ENCODE measurements at regions not wholly inside any gene's neighbourhood (a gene's known extent, or its start where the extent isn't known, plus 50 kb on each side); places are given as distances from the start of the nearest gene placed in this dataset.

DNA sequence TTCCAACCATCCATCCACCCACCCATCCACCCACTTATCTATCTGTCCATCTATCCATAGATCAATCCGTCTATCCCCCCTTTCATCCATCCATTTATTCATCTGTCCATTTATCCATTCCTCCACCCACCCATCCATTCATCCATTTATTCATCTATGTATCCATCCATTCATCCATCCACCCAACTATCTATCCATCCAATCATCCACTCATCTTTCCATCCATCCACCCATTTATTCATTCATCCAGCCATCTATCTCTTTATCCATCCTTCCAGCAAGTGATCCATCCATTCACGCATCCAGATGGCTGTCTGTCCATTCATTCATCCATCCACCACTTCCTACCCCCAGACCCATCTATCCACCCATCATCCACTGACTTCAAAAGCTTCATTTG is 84.0 kb upstream of the CD99 start:
- no peak for FAIRE-seq

DNA sequence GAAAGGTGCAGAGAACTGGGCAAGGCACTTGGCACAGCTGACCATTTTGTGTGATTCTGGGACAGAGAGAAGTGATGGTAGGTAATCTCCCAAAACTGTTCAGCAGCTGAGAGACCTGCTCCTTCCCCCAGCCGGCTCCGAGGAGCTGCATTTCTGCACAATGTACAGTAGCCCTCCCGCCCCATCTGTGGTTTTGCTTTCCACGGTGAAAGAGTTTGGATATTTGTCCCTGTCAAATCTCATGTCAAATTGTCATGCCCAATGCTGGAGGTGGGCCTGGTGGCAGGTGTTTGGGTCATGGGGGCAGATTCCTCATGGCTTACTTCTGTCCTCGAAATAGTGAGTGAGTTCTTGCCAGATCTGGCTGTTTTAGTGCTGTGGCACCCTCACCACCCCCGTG is 90.5 kb upstream of the CD99 start:
- no peak for FAIRE-seq

DNA sequence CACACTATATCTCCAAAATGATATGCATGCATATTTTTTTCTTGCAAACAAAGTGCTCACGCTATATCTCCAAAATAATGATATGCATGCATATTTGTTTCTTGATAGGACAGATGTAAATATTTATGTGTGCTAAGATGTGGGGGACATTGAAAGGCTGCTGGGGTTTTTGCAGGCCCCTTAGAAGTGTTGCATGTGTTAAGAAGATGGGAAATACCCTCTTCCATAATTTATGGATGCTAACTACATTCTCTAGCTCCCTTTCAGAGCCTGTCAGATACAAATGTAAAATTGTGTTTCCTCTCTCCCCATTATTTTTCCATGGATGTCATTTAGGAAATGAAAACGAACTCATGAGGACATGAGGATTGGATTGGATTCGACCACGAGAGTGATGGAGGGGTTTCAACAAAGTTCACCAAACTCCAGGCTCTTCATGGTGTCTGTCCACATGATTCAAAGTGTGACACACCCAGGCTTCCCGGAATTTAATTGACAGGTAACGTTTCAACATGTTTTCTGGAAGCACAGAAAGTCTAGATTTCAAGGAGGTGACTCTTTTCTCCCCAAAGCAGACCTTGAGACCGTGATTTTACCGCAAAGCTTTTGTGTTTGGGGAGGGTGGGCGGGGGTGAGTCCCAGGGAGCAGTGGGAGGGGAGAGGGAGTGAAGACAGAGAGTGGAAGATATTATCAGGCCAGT is 94.4 kb upstream of the CD99 start:
- no peak for FAIRE-seq

DNA sequence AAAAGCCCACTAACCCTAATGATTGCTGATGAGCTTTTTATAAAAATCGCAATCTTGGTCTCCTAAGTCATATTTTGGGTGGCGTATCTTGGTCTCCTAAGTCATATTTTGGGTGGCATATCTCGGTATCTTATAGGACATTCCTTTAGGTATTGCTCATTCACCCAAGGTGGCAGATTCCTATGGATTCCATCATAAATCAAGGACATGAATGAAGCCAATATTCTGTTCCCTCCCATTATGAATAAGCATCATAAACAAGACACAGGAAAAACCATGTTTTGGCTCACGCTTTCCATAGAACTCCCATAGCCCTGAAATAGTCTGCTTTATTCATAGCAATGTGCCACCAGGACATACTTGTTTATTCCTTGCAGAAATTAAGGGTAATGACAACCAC is 95.0 kb upstream of the CD99 start:
- no peak for FAIRE-seq

DNA sequence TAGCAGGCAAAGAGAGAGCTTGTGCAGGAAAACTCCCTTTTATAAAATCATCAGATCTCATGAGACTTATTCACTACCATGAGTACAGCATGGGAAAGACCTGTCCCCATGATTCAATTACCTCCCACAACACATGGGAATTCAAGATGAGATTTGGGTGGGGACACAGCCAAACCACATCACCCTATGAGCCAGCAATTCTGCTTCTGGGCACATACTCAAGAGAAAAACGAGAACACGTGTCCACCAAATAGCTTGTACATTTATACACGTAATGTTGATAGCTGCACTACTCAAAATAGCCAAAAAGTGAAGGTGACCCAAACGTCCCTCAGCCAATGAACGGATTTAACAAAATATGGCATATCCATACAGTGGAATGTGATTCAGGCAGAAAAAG is 94.5 kb upstream of the DHRSX start:
- no peak for FAIRE-seq

DNA sequence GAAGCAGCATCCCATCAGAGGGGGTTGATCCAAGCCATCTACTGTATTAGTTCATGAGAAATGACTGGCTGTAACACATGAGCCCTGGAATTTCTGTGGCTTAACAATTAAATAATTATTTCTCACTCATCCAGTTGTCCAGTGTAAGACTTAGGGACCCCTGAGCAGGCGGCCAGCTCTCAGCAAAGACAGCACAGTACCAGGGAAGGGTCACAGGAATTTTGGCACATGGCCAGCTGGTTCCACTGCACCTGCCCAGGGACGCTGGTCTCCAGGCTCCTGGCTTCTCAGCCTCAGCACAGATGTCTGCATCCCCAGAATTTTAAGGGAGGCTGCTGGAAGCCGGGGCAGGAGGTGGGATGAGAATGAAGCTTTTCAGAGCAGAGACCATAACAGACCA is 93.7 kb upstream of the DHRSX start:
- no peak for FAIRE-seq

DNA sequence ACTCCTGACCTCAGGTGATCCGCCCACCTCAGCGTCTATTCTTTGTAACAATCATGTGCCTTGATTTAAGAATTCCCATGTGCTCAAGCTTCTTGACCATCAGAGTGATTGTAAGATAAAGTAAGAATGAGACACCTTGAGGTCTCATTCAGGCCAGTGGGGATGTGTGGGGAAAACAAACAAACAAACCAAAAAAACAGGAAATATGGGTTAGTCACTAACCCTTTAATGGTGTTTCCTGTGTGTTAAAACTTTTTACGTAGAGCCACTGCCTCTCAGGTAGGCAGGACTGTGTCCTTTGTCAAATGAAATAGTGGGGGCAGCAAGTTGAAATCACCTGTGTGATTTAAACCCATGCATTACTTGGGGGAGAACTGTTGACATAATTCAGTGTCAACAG is 91.5 kb upstream of the DHRSX start:
- FAIRE-seq = no peak

DNA sequence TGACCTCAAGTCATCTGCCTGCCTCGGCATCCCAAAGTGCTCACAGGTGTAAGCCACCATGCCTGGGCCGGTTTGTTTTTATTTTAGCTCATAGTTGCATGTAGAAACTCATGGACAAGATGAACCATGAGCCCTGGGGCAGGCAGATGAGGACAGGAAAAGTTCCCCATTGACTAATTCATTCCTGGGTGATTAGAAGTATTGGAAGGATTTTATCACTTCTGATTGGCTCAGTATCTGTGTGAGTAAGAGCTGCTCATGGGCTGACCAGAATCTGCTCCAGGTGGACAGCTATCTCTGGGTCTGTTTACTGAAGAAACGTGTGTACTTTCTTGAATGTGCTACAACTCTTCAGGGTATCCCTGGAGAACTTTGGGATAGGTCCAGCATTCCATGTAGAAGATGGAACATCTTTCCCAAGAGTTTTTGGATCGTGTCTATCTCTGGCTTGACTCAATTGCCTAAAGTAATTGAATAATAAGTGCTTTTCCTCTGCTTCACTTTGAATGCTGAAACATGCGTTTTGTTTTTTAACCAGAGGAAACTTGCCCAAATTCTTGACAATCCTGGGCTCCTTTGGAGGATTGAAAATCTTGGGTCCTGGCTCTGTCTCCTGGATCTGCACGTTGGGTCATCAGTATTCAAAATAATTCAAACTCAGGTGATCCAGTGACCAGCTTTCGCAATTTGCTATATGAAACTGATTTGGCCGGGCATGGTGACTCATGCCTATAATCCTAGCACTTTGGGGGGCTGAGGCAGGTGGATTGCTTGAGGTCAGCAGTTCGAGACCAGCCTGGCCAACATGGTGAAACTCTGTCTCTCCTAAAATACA is 88.6 kb upstream of the DHRSX start:
- no peak for FAIRE-seq

DNA sequence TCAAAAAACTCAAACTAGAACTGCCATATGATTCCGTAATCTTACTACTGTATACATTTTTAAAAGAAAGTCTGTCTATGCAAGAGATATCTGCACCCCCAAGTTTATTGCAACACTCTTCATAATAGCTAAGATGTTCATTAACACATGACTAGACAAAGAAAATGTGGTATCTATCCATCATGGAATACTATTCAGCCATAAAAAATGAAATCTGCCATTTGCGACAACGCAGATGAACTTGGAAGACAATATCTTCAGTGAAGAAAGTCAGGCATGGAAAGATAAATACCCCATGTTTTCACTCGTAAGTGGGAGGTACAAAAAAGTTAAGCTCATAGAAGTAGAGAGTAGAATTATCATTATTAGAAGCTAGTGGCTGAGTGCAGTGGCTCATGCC is 87.3 kb upstream of the DHRSX start:
- FAIRE-seq = no peak

DNA sequence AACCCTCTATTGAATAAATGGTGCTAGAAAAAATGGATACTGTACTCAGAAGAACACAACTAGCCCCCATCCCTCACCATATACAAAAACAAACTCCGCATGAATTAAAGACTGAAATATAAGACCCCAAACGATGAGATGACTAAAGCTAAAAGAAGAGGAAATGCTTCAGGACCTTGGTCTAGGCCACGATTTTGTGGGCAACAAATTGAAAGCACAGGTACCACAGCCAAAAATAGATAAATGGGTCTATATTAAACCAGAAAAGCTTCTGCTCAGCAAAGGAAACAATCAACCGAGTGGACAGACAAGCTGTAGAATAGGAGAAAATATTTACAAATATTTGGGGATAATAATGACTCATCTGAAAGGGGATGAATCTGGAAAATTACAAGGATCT is 86.4 kb upstream of the DHRSX start:
- no peak for FAIRE-seq

DNA sequence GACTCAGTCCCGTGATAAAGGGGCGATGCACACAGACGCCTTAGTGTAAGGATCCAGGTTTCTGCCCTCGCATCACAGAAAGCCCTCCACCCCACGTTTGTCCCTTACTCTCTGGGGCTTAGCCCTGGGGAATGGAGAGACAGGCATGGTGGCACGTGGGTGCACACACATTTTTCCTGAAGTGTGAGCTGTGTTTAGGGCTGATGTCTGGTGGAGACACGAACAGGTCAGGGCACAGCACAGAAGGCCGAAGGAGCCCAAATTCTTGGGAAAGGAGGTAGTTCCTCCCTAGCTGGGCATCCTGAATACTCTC is 84.3 kb upstream of the DHRSX start:
- no peak for FAIRE-seq

DNA sequence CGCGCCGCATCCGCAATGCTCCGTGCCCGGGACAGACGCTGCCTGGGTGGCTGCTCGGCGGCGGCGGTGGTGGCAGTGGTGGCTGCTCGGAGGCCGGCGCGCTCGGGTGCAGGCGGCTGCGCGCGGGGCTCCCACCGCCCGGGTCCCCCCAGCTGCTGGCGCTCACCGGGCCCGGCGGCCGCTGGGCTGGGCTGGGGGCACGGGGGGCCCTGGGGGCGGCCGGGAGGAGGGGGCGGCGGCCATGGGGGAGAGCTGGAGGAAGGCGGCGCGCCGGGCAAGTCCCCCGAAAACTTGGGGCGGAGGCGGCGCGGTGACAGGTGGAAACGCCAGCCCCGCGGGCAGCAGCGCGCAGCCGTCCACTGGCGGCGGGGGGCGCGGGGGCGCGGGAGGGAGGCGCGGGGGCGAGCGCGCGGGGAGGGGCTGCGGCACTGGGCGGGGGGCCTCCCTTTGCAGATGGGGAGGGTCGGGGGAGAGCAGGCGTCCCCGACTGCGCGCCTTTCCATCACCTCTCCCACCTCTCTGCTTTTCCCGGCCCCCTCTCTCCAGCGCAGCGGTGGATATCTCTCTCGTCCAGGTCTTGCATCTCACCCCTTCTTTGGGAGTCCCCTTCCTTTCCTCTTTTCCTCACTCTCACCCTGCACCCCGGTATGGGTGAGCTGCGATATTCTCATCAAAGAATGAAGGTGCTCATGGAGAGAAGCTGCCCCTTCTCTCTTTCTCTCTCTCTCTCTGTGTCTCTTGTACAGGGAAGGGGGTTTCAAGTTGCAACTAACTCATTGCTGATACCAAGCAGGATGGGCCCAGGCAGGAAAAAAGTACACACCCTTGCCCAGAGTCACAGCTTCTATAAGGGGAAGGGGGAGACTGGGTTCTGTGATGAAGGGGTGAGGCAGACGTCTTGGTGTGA is 83.7 kb upstream of the DHRSX start:
- FAIRE-seq = no peak

DNA sequence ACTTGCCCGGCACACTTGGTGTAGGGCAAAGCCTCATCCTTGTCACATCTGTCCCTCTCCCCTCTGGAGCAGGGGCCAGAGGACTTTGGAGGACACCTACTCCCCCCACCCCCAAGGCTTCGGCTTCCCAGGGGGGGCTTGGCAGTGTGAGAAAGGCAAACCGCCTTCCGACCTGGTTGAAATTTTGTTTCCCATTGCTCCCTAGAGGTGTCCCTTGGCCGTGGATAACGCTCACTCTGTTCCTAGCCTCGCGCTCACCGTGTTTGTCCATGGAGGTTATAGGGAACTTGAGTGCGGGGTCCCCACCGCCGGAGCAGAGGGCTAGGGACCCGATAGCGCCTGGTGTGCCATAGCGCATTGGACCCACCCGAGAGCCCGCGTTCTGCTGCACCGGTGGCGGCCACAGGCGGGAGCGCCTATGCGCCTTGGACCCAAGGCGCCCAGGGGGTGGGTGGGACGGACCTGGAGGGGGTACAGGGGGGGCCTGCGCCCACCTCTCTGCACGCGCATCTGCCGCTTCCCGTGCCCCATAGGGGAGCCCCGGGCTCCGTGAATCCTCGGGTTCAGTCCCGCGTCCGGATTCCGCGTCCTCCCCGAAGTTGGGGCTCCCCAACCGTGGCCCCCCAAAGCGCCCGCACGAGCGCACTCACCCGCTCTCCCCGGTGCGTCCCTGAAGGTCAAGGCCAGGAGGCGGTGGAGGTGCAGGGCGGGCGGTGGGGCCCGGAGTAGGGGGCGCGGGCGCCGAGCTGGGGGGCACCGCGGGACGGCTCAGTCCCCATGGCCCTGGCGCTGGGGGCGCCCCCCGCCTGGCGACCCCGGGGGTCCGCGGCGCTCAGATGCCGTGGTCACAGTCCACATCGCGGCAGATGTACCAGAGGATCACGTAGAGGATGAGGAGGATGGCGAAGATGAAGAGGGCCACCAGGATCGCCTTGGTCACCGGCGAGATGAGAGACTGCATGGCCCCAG is 82.7 kb upstream of the DHRSX start:
- no peak for FAIRE-seq

DNA sequence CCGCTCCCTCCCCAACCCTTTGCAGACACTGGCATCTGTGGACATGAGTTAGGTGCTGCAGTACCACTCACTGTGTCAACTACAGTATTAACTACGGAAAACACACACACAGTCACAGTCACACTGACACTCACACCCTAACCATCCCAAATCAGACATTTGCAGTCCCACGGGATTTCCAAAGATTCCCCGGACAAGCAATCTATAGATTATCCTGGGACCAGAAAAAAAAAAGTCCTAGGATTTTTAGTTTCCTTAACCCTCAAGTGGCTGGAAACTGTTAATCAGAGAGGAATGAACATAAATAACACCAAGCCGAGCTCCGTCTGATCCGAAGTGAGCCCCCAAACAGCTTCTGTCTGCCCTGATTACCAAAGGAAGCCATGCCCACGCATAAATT is 81.9 kb upstream of the DHRSX start:
- FAIRE-seq = no peak

DNA sequence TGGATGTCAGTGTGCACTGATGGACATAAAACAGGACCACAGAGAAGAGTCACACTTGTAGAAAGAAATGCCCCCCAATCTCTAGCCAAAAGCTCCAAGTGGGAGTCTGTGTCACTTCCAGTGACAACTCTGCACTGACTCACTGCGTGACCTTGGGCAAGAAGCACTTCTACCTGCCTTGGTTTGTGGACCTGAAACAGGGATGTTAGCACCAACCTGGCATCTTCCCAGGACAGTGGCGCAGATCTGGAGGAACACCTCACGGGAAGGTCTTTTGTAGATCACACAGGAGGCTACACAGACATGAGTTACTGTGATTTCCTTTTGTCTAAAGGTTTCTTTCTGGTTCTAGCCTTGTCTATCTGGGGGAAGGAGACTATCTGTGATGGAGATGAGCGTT is 80.5 kb upstream of the DHRSX start:
- no peak for FAIRE-seq

DNA sequence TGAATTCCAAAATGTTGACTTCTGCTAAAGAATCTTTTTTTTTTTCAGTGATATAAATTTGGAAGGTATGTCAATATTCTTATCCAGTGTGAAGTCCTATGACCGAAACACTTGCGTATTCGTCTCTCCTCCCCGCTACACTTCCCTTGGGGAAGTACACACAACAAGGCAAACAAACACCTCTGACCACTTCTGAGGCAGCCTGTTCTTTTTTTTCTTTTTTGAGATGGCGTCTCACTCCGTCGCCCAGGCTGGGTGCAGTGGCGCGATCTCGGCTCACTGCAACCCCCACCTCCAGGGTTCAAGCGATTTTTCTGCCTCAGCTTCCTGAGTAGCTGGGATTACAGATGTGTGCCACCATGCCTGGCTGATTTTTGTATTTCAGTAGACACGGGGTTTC is 78.1 kb upstream of the DHRSX start:
- no peak for FAIRE-seq

DNA sequence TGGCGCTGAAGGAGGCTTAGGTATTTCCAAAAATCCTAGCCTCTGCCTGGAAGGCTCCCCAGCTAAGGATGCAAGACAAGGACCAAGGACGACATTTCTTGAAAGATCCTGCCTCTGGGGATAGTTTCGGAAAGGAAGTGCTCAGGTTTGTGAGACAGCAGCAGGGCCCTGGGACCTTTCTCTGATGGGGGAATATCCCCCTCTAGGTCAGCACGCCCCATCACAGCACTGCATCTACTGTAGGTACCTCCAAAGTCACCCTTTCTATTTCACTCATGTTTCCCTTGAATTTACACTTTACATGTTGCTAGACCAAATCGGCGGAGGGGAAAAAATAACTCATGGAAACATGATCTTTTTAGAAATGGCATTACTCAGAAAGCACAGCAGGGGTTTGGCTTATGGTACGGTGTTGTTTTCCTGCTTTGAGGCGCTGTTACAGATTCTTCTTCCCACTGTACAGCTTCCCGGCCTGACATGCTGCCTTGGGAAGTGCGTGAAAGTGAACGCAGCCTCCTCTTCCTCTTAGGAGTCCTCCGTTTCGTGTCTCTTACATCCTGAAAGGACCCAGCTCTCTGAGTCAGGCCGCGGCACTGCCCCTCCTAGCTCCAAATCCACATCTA is 77.2 kb upstream of the DHRSX start:
- FAIRE-seq = no peak

DNA sequence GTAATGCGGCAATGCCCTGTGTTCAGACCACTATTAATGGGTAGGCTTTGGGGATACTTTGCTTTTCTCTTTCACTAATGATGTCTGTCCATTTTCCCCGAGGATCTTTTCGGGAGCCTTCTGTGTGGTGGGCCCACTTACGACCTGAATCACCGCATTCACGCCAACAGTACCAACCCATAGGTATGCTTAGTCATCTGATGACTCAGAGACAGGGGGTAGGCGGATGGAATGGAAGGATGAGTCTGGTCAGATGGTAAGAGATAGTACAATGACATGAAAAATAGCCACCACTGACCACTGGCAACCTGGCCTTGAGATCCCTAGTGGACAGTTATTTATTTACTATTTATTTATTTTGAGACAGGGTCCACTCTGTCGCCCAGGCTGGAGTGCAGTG is 76.0 kb upstream of the DHRSX start:
- FAIRE-seq = no peak

DNA sequence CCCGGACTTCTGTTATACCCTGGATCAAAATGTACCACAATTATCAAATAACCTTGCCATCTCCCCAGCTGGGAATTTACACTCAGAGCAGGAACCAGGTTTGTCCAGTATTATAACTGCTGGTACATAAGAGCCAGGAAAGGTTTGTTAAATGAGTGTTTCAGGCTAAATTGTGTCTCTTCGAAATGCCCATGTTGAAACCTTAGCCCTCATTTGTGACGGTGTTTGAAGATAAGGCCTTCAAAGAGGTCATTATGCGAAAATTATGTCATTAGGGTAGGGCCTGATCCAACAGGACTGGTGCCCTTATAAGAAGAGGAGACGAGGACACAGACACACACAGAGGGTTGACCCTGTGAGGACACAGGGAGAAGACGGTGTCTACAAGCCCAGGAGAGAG is 73.5 kb upstream of the DHRSX start:
- no peak for FAIRE-seq

DNA sequence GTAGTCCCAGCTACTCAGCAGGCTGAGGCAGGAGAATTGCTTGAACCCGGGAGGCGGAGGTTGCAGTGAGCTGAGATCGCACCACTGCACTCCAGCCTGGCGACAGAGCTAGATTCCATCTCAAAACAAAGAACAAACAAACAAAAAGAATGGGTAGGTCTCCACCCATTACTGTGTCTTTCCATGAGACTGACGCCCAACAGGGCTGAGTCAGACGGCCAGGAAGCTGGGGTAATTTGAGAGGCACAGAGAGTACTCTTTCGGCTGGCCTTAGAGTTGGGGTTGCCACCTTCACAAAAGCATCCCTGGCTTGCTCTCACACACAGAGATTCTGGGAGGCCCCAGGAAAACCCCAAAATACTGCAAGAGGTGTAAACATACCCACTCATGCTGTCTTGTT is 72.0 kb upstream of the DHRSX start:
- FAIRE-seq = no peak

DNA sequence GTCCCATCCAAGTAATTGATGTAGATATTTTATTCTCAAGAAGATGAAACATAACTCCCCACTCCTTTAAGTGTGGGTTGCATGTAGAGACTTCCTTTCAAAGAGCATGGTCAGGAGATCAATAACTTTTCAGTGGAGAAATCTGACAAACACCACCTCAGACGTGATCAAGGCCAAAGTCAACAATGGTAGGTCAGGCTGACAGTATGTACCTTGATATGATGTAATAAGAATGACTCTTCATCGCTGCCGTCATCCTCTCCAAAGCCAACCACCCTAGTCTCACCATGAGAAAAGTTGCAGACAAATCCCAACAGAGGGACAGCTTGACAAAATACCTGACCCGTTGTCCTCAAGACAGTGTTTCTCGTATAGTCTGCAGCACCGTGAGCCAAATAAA is 67.3 kb upstream of the DHRSX start:
- no peak for FAIRE-seq

DNA sequence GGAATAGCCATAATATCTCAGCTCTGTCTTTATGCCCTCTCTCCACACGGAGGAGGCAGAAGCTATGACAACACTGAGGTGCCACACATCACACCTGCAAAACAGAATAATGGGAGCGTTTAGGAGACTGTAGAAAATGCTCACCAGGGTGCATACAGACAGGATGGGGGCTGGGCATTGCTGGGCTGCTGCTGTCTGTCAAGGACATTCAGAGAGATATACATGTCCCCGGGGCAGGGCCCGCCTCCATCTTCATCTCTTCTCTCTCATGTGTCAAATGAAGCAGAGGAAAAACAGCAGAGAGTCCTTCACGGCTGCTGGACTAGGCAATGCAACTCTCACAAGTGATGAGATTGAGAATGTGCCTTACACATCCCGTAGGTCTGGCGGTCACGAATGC is 65.3 kb upstream of the DHRSX start:
- FAIRE-seq = no peak
